PC-3 (cell line): ENCODE measurements at regions not wholly inside any gene's neighbourhood (a gene's known extent, or its start where the extent isn't known, plus 50 kb on each side); places are given as distances from the start of the nearest gene placed in this dataset.

Experiments
- ATAC-seq: fragments of 200-7000 bp; cut with Tn5 transposase; 2 replicates; pipeline ENCODE4 v1.9.1; 2020; ENCODE audit warnings: mild to moderate bottlenecking, moderate library complexity
- BruUV-seq: library from RNA; stranded (reverse); fragments of 400-500 nt; replicated peaks from 2 replicates; lab custom pipeline; 2021; lab: Mats Ljungman, UMichigan
- CTCF ChIA-PET: fragments of 300-600 bp; sonication (Branson Sonifier 250); formaldehyde crosslinking; loops from one replicate; lab custom pipeline; 2022; ENCODE audit warnings: antibody characterized with exemption; lab: Charles Lee
- POLR2A ChIA-PET: fragments of 300-600 bp; sonication (Branson Sonifier 250); formaldehyde crosslinking; loops from one replicate; lab custom pipeline; 2022; ENCODE audit warnings: antibody characterized with exemption; ENCODE audit not compliant: unreplicated experiment; lab: Charles Lee
- DNase-seq: peaks from one replicate; pipeline ENCODE4 v3.0.0-alpha.2; 2015
- H2AFZ ChIP-seq: fragments of 300-600 bp; sonication (generic); 2 replicates; pipeline ENCODE4 v1.6.0; 2016; ENCODE audit warnings: antibody characterized with exemption, low read length
- H3F3A ChIP-seq: fragments of 300-600 bp; sonication (generic); one replicate; pipeline ENCODE4 v1.6.0; 2017; ENCODE audit warnings: antibody characterized with exemption, low read length, control low read depth, mild to moderate bottlenecking; ENCODE audit not compliant: unreplicated experiment
- H3K27ac ChIP-seq: fragments of 300-600 bp; sonication (generic); 2 replicates; pipeline ENCODE4 v1.5.1; 2016; ENCODE audit warnings: mild to moderate bottlenecking, low read length
- H3K27me3 ChIP-seq: fragments of 300-600 bp; sonication (generic); 2 replicates; pipeline ENCODE4 v1.6.1; 2016; ENCODE audit warnings: low read length, mixed read lengths
- H3K36me3 ChIP-seq: fragments of 300-600 bp; sonication (generic); 2 replicates; pipeline ENCODE4 v1.6.1; 2016; ENCODE audit warnings: low read depth, mixed run types, low read length, mixed read lengths
- H3K4me1 ChIP-seq: fragments of 300-600 bp; sonication (generic); 2 replicates; pipeline ENCODE4 v1.5.1; 2016; ENCODE audit warnings: low read length; ENCODE audit not compliant: insufficient read depth
- H3K4me2 ChIP-seq: fragments of 300-600 bp; sonication (generic); 2 replicates; pipeline ENCODE4 v1.6.0; 2016; ENCODE audit warnings: low read length
- H3K4me3 ChIP-seq: fragments of 300-600 bp; sonication (generic); 2 replicates; pipeline ENCODE4 v1.5.1; 2016; ENCODE audit warnings: mild to moderate bottlenecking, low read length, mixed read lengths
- H3K79me2 ChIP-seq: fragments of 300-600 bp; sonication (generic); 2 replicates; pipeline ENCODE4 v1.6.1; 2017; ENCODE audit warnings: low read length, mixed read lengths
- H3K9ac ChIP-seq: fragments of 300-600 bp; sonication (generic); 2 replicates; pipeline ENCODE4 v1.6.0; 2016; ENCODE audit warnings: mild to moderate bottlenecking, low read length
- H3K9me2 ChIP-seq: fragments of 300-600 bp; sonication (generic); replicated peaks from 2 replicates; pipeline ENCODE4 v1.6.1; 2016; ENCODE audit warnings: mixed run types, low read length, mixed read lengths
- H3K9me3 ChIP-seq: fragments of 300-600 bp; sonication (generic); 2 replicates; pipeline ENCODE4 v1.6.1; 2016; ENCODE audit warnings: low read length, mixed read lengths
- H4K20me1 ChIP-seq: fragments of 300-600 bp; sonication (generic); 2 replicates; pipeline ENCODE4 v1.6.1; 2016; ENCODE audit warnings: low read length, mixed read lengths
- EZH2 ChIP-seq: fragments of 300-600 bp; sonication (generic); IDR thresholded peaks from one replicate; pipeline ENCODE4 v1.6.1; 2017; ENCODE audit warnings: antibody characterized with exemption, mild to moderate bottlenecking, low read length; ENCODE audit not compliant: unreplicated experiment
- EZH2phosphoT487 ChIP-seq: fragments of 300-600 bp; sonication (generic); IDR thresholded peaks from 2 replicates; pipeline ENCODE4 v1.6.1; 2018; ENCODE audit warnings: mild to moderate bottlenecking, antibody characterized with exemption, low read length, borderline replicate concordance
- intact Hi-C: fragments of 100-400 bp; cut with micrococcal nuclease; formaldehyde crosslinking; loops from 2 replicates; pipeline ENCODE4 v1.9.0; 2023
- TF ChIP-seq, protein P1 (sequence below): fragments of 300-600 bp; sonication (generic); conservative IDR thresholded peaks from 2 replicates; pipeline ENCODE4 v1.5.1; 2017; ENCODE audit warnings: antibody characterized with exemption, low read depth, mild to moderate bottlenecking, low read length

DNA sequence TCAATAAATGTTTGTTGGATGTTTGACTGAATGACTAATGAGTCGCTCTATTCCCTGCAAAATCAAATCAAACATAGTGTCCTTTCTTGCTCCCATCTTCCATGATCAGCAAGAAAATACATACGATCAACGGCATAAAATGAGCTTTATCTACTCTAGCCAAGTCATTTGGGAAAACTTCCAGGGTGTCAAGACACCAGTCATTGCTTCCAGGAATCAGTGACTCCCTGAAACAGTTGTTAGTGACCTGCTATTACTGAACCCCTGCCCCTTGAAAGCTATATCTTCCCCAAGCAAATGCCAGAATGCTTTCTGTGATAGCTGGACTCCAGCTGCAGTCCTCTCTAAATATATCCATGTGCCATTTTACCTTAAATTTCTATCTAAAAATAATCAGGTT, 169.5 kb upstream of the SSTR1 start:
- CTCF ChIA-PET: no interaction called here
- no TSS peak for BruUV-seq

DNA sequence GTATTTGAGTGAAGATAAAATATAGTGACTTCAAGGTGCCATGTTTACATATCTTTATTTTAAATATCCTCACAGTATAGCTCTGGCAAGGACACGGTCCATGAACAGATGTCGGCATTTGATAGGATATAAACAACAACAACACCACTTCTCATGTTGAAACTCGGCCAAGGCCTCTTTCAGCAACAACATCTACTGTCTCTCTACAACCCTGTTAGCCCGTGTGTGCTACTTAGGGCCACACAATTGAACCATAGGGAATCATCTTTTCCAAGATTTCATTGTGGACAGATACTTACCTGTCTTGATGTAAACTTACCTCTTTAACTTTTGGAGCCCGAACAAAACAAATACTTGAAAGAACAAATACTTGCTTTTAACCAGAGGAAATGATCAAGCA, 168.7 kb upstream of the SSTR1 start:
- ChIA-PET CTCF (no interaction called here), POLR2A (no interaction called here)
- Histone ChIP-seq H3K4me1 (peaks cover 11% of the 10 kb centered on the region), H3K27ac (no peak overlapping the region), H3K27me3 (peaks cover 5% of the 10 kb centered on the region; the same call in 1 of the 2 replicates), H3F3A (no peaks in the 10 kb centered on the region), H3K4me3 (no peak overlapping the region), H3K9ac (no peak overlapping the region), H2AFZ (peak overlapping the region; percentile 49), H3K79me2 (no peaks in the 10 kb centered on the region), H3K4me2 (no peak overlapping the region), H4K20me1 (no peaks in the 10 kb centered on the region), H3K9me2 (no peaks in the 10 kb centered on the region), H3K36me3 (no peaks in the 10 kb centered on the region), H3K9me3 (no peaks in the 10 kb centered on the region)
- DNase-seq (no peak), ATAC-seq (no peak)
- no TSS peak for BruUV-seq
- intact Hi-C loops: no loop called here
- TF ChIP-seq, protein P1, sequence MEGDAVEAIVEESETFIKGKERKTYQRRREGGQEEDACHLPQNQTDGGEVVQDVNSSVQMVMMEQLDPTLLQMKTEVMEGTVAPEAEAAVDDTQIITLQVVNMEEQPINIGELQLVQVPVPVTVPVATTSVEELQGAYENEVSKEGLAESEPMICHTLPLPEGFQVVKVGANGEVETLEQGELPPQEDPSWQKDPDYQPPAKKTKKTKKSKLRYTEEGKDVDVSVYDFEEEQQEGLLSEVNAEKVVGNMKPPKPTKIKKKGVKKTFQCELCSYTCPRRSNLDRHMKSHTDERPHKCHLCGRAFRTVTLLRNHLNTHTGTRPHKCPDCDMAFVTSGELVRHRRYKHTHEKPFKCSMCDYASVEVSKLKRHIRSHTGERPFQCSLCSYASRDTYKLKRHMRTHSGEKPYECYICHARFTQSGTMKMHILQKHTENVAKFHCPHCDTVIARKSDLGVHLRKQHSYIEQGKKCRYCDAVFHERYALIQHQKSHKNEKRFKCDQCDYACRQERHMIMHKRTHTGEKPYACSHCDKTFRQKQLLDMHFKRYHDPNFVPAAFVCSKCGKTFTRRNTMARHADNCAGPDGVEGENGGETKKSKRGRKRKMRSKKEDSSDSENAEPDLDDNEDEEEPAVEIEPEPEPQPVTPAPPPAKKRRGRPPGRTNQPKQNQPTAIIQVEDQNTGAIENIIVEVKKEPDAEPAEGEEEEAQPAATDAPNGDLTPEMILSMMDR: no peak

More for the DNA sequence above, 169.5 kb upstream of the SSTR1 start:
- no peaks in the 10 kb centered on the region for H3K79me2 ChIP-seq
- no peaks in the 10 kb centered on the region for H3K9me2 ChIP-seq
- H3K9ac ChIP-seq: no peak overlapping the region
- no peak overlapping the region for H3K4me3 ChIP-seq
- no peak overlapping the region for H3K4me2 ChIP-seq
- POLR2A ChIA-PET: no interaction called here
- H3K27me3 ChIP-seq: peaks cover 5% of the 10 kb centered on the region; the same call in 1 of the 2 replicates
- H4K20me1 ChIP-seq: no peaks in the 10 kb centered on the region
- no peaks in the 10 kb centered on the region for H3K9me3 ChIP-seq
- H3F3A ChIP-seq: no peaks in the 10 kb centered on the region
- peaks cover 11% of the 10 kb centered on the region for H3K4me1 ChIP-seq
- intact Hi-C loops: no loop called here
- no peak overlapping the region for H2AFZ ChIP-seq
- no peaks in the 10 kb centered on the region for H3K36me3 ChIP-seq
- TF ChIP-seq EZH2 (no peak), EZH2phosphoT487 (no peak)
- TF ChIP-seq, protein P1: no peak
- H3K27ac ChIP-seq: no peak overlapping the region
- no peak for DNase-seq
- no peak for ATAC-seq

DNA sequence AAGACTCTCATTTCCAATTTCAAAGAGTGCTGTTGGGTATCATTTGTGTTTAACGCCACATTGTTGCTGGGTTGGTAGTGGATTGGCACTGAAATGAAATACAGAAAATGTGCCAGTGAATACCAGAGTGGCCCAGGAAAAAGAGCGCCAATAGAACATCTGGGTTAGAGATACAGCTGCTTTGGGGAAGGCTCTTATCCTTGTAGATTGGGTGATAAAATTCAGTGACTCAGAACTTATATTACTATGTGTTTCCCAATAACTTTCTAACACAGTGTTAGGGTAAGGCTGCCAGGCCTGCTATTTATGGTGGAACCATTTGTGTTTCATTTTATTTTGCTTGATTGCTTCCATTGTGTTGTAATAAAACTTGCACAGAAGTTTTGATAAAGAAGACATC, 168.2 kb upstream of the SSTR1 start:
- TF ChIP-seq EZH2phosphoT487: no peak
- no peak for TF ChIP-seq EZH2
- TF ChIP-seq, protein P1: no peak
- Histone ChIP-seq H2AFZ (peak overlapping the region; percentile 49), H3K9me2 (no peaks in the 10 kb centered on the region), H3K4me2 (no peak overlapping the region), H3K27ac (no peak overlapping the region), H3K36me3 (no peaks in the 10 kb centered on the region), H3F3A (no peaks in the 10 kb centered on the region), H3K9me3 (no peaks in the 10 kb centered on the region), H4K20me1 (no peaks in the 10 kb centered on the region), H3K27me3 (peaks cover 5% of the 10 kb centered on the region; the same call in 1 of the 2 replicates), H3K4me1 (peaks cover 11% of the 10 kb centered on the region), H3K79me2 (no peaks in the 10 kb centered on the region), H3K4me3 (no peak overlapping the region), H3K9ac (no peak overlapping the region)
- ChIA-PET CTCF (no interaction called here), POLR2A (no interaction called here)
- BruUV-seq: no TSS peak
- intact Hi-C loops: no loop called here
- ATAC-seq: no peak
- peak; percentile 3 for DNase-seq
